ENCODE measurements at regions not wholly inside any gene's neighbourhood (a gene's known extent, or its start where the extent isn't known, plus 50 kb on each side); places are given as distances from the start of the nearest gene placed in this dataset.

DNA sequence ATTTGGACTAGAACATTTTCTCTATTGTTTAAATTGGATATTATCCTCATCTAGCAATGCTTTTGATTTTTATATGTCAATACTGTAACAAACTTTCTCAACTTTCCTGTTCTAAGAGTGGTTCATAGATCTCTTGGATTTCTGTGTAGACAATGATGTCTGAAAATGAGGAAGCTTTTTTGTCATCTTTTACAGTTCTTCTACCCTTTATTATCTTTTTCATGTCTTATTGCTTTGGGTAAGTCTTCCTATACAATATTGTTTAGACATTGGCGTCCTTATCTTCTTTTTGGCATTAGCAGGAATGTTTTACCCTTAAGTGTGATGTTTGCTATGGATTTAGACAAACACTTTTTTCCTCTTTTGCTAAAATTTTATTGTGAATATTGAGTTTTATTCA is 91.5 kb upstream of the MTHFD1L start:
- Histone ChIP-seq H3K9me3 (peaks cover 0 to 13% (median 3%) of the 10 kb centered on the region in 4 donors), H3K27ac (replicated peaks in 1 of 4) (no peak overlapping the region), H3K4me1 (no peaks in the 10 kb centered on the region), H3K4me3 (no peak overlapping the region), H3K36me3 (no peaks in the 10 kb centered on the region), H3K27me3 (no peaks in the 10 kb centered on the region)
- no peak for DNase-seq (ENCODE audit: extremely low spot score)
- intact Hi-C loops (cut with DNase I) = no loop called here
- no peak for TF ChIP-seq EP300 (IDR thresholded peaks at IDR 0.05)
- TF ChIP-seq, protein P1, sequence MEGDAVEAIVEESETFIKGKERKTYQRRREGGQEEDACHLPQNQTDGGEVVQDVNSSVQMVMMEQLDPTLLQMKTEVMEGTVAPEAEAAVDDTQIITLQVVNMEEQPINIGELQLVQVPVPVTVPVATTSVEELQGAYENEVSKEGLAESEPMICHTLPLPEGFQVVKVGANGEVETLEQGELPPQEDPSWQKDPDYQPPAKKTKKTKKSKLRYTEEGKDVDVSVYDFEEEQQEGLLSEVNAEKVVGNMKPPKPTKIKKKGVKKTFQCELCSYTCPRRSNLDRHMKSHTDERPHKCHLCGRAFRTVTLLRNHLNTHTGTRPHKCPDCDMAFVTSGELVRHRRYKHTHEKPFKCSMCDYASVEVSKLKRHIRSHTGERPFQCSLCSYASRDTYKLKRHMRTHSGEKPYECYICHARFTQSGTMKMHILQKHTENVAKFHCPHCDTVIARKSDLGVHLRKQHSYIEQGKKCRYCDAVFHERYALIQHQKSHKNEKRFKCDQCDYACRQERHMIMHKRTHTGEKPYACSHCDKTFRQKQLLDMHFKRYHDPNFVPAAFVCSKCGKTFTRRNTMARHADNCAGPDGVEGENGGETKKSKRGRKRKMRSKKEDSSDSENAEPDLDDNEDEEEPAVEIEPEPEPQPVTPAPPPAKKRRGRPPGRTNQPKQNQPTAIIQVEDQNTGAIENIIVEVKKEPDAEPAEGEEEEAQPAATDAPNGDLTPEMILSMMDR (IDR thresholded peaks at IDR 0.05) = no peak
- 0% methylated on average over 1 of the region's 1 CpG for WGBS

DNA sequence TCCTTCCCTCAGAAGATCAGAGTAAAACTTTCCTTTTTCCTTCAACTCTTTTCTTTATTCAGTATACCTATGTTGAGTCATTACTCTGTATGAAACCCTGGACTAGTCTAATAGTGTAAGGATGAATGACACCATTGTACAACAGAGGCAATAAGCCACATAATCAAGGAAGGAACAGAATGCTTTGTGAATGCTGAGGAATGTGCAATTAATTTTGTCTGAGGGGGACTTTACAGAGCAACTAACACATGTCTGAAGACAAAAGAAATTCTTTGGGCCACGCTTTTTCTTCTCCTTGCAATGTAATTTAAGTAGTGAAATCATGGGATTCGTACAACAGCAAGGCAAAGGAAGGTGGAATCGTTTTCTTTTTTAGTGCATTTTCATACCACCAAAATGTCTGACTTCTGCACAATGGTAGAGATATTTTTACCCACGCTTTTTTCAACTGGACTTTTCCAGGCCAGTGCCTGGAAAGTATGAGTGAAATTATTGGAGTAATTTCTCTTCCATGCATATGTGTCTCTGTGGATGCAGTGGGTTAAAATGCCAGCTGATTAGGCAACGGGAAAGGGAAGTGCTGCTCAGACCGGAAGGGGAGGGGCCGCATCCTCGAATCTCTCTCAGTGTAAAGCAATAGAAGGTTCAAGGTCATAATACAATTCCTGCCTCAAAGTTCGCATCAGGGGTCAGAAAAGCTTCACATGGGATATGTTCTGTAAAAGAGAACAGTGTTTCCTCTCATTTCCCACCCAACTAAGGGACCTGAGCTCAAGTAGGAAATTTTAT is 89.9 kb upstream of the MTHFD1L start:
- H3K9me3 ChIP-seq = peaks cover 0 to 13% (median 3%) of the 10 kb centered on the region in 4 donors
- no peaks in the 10 kb centered on the region for H3K27me3 ChIP-seq
- H3K4me3 ChIP-seq = no peak overlapping the region
- 53% methylated on average over 9 of the region's 9 CpGs for WGBS
- H3K4me1 ChIP-seq = no peaks in the 10 kb centered on the region
- intact Hi-C loops (cut with DNase I) = no loop called here
- DNase-seq (ENCODE audit: extremely low spot score) = no peak
- H3K36me3 ChIP-seq = no peaks in the 10 kb centered on the region
- peak overlapping the region in 2 of 4 donors; percentile 17 to 30 for H3K27ac ChIP-seq (replicated peaks in 1 of 4)
- TF ChIP-seq POLR2A (IDR thresholded peaks at IDR 0.05; ENCODE audit: low read depth) (no peak), EP300 (IDR thresholded peaks at IDR 0.05) (no peak), POLR2AphosphoS5 (IDR thresholded peaks at IDR 0.05) (peak; percentile 32 to 36)
- TF ChIP-seq, protein P1 (IDR thresholded peaks at IDR 0.05) = no peak

DNA sequence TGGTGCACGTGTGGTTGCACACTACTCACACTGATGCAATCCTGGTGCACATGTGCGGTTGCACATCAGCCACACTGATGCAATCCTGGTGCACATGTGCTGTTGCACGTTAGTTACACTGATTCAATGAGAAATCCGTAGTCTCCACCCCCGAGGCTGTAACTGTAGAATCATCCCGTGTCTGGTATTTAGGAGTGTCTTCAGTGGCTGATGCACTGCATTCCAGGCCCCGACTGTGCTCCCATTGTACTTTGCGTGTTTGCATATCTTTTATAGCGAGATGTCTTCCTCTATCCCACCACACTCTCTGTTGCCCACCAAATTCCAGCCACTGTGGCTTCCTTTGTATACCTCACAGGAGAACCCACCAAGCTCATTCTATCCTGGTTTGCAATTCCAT is 87.8 kb upstream of the MTHFD1L start:
- TF ChIP-seq POLR2A (IDR thresholded peaks at IDR 0.05; ENCODE audit: low read depth) (no peak), POLR2AphosphoS5 (IDR thresholded peaks at IDR 0.05) (no peak)
- TF ChIP-seq, protein P1 (IDR thresholded peaks at IDR 0.05) = no peak
- DNase-seq (ENCODE audit: extremely low spot score) = no peak
- Histone ChIP-seq H3K27me3 (no peaks in the 10 kb centered on the region), H3K4me3 (no peak overlapping the region), H3K4me1 (no peaks in the 10 kb centered on the region), H3K36me3 (no peaks in the 10 kb centered on the region), H3K27ac (replicated peaks in 1 of 4) (no peak overlapping the region), H3K9me3 (peaks cover 0 to 13% (median 3%) of the 10 kb centered on the region in 4 donors)
- intact Hi-C loops (cut with DNase I) = no loop called here
- WGBS = 80% methylated on average over 7 of the region's 9 CpGs

DNA sequence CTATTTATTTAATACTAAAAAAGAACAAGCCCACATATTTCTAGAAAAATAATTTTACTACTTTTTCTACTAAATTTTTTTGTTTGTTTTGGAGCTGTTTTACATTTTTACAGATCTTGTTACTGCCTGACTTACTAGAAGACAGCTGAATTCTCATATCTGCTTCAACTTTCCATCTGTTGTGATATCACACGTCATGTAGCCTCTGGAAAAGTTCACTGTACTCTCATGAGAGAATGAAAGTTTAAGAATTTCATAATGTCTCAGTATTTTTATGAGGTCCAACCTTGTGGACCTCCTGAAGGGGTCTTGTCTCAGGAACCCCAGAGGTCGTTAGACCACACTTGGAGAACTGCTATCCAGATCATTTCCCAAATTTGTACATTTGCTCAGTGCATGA is 81.7 kb upstream of the MTHFD1L start:
- intact Hi-C loops (cut with DNase I) = no loop called here
- no peak for DNase-seq (ENCODE audit: extremely low spot score)
- WGBS = 75% methylated on average over 2 of the region's 2 CpGs
- H3K4me3 ChIP-seq = no peak overlapping the region
- no peak overlapping the region for H3K27ac ChIP-seq (replicated peaks in 1 of 4)
- H3K36me3 ChIP-seq = peaks cover 0 to 18% (median 0%) of the 10 kb centered on the region in 4 donors
- no peaks in the 10 kb centered on the region for H3K27me3 ChIP-seq
- H3K9me3 ChIP-seq = no peaks in the 10 kb centered on the region
- TF ChIP-seq, protein P1 (IDR thresholded peaks at IDR 0.05) = no peak
- TF ChIP-seq EP300 (IDR thresholded peaks at IDR 0.05) (no peak), POLR2A (IDR thresholded peaks at IDR 0.05; ENCODE audit: low read depth) (no peak), POLR2AphosphoS5 (IDR thresholded peaks at IDR 0.05) (no peak)
- H3K4me1 ChIP-seq = peaks cover 0 to 13% (median 4%) of the 10 kb centered on the region in 4 donors

DNA sequence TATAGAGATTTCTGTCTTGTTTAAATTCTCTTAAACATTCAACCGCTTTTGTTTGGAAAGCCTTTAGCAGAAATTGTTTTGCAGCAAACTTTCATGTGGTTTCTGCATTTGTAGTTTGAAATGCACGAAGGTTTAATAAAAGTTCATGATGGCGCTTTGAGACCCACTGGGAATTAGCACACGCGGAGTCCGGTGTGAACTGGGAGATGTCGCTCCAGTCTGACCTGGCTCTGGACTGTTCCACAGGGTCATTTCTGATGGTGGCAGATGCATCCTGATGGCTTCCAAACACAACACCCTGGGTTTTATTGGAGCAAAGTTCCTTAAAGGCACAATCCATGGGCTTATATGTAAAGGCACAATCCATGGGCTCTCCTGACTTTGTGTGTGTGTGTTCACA is 78.1 kb upstream of the MTHFD1L start:
- Histone ChIP-seq H3K4me1 (peaks cover 0 to 13% (median 4%) of the 10 kb centered on the region in 4 donors), H3K27me3 (no peaks in the 10 kb centered on the region), H3K9me3 (no peaks in the 10 kb centered on the region), H3K4me3 (no peak overlapping the region), H3K36me3 (peaks cover 0 to 18% (median 0%) of the 10 kb centered on the region in 4 donors), H3K27ac (replicated peaks in 1 of 4) (no peak overlapping the region)
- intact Hi-C loops (cut with DNase I) = no loop called here
- WGBS = 91% methylated on average over 7 of the region's 7 CpGs
- no peak for DNase-seq (ENCODE audit: extremely low spot score)
- TF ChIP-seq EP300 (IDR thresholded peaks at IDR 0.05) (no peak), POLR2AphosphoS5 (IDR thresholded peaks at IDR 0.05) (no peak), POLR2A (IDR thresholded peaks at IDR 0.05; ENCODE audit: low read depth) (no peak)
- TF ChIP-seq, protein P1 (IDR thresholded peaks at IDR 0.05) = no peak
